ENCODE measurements at regions not wholly inside any gene's neighbourhood (a gene's known extent, or its start where the extent isn't known, plus 50 kb on each side); places are given as distances from the start of the nearest gene placed in this dataset.

DNA sequence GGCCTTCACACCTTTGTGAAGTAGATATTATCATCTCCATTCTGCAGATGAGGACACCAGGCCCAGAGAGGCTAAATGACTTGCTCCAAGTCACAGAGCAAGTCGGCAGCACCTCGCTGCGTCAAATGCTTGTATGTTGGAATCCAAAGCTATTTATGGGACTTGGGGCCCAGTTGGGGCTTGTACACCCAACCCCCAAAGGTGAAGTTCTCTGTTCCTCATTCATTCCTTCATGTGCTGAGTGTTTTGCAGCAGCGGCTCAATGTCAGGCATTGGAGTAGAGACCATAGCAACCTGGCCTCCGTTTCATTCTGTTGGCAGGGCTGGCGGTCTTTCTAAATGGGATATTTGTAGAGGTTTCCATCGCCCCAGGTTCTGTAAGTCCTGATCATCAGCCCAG, 113.4 kb upstream of the SLC25A33 start:
- H2AFZ ChIP-seq (ENCODE audit: control insufficient read depth, low read length): no peak overlapping the region
- DNase-seq (ENCODE audit: low read depth, low spot score): no peak
- no peak overlapping the region for H3K9ac ChIP-seq (ENCODE audit: control insufficient read depth, extremely low read depth, insufficient read depth, low read length)
- TF ChIP-seq EZH2 (IDR thresholded peaks at IDR 0.05; ENCODE audit: low read length): no peak
- TF ChIP-seq, protein P1, sequence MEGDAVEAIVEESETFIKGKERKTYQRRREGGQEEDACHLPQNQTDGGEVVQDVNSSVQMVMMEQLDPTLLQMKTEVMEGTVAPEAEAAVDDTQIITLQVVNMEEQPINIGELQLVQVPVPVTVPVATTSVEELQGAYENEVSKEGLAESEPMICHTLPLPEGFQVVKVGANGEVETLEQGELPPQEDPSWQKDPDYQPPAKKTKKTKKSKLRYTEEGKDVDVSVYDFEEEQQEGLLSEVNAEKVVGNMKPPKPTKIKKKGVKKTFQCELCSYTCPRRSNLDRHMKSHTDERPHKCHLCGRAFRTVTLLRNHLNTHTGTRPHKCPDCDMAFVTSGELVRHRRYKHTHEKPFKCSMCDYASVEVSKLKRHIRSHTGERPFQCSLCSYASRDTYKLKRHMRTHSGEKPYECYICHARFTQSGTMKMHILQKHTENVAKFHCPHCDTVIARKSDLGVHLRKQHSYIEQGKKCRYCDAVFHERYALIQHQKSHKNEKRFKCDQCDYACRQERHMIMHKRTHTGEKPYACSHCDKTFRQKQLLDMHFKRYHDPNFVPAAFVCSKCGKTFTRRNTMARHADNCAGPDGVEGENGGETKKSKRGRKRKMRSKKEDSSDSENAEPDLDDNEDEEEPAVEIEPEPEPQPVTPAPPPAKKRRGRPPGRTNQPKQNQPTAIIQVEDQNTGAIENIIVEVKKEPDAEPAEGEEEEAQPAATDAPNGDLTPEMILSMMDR (optimal IDR thresholded peaks at IDR 0.05 in 1 of 3, IDR thresholded peaks at IDR 0.05 in 1 of 3, conservative IDR thresholded peaks at IDR 0.05 in 1 of 3; ENCODE audit: extremely low read depth in 1 of 3, insufficient read depth in 2 of 3, low read length in 3 of 3): no peak
- no peaks in the 10 kb centered on the region for H4K20me1 ChIP-seq (ENCODE audit: control insufficient read depth, extremely low read depth, insufficient read depth, low read length)
- H3K4me3 ChIP-seq (ENCODE audit: control insufficient read depth in 2 of 3, extremely low read depth in 1 of 3, insufficient read depth in 2 of 3, low read depth in 1 of 3, low read length in 3 of 3): no peak overlapping the region
- no peak overlapping the region for H3K27ac ChIP-seq (ENCODE audit: control insufficient read depth, insufficient read depth, low read length)
- H3K9me1 ChIP-seq (ENCODE audit: control insufficient read depth, extremely low read depth, insufficient read depth, low read length): no peaks in the 10 kb centered on the region
- peaks cover 11% of the 10 kb centered on the region for H3K4me1 ChIP-seq (ENCODE audit: control insufficient read depth, extremely low read depth, insufficient read depth, low read length)
- H3K9me3 ChIP-seq (ENCODE audit: control insufficient read depth, low read depth, low read length): no peaks in the 10 kb centered on the region
- H3K79me2 ChIP-seq (ENCODE audit: control insufficient read depth, insufficient read depth, low read length): no peaks in the 10 kb centered on the region
- H3K27me3 ChIP-seq (ENCODE audit: control insufficient read depth, extremely low read depth, insufficient read depth, low read length): peaks cover 6% of the 10 kb centered on the region
- dilution Hi-C loops (cut with MboI; ENCODE audit: extremely low pct_ligation_motif_present, low sequenced_read_pairs): no loop called here
- H3K36me3 ChIP-seq (ENCODE audit: control insufficient read depth in 2 of 2, extremely low read depth in 1 of 2, insufficient read depth in 2 of 2, low read length in 2 of 2): no peaks in the 10 kb centered on the region
- FAIRE-seq: no peak
- no peak overlapping the region for H3K4me2 ChIP-seq (ENCODE audit: control insufficient read depth, extremely low read depth, insufficient read depth, low read depth, low read length)

DNA sequence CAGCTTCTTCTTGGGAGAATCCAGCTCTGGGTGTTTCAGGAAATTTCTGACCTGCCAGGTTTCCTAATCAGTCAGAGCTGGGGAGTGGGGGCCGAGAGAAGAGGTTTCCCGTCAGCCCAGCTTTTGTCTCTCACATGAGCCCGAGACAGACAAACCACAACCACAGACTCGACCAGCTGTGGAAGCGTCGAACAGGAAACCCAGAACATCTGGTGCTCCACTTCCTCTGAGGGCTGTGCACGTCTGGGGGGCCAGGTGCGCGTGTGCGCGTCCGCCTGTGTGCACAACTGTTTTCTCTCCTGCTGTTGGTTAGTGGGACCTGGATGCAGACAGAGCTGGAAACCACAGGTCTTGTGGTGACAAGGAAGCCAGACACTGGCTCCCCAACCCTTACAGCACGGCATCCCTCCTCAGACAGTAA, 113.0 kb upstream of the SLC25A33 start:
- Histone ChIP-seq H4K20me1 (ENCODE audit: control insufficient read depth, extremely low read depth, insufficient read depth, low read length) (no peaks in the 10 kb centered on the region), H3K9me3 (ENCODE audit: control insufficient read depth, low read depth, low read length) (no peaks in the 10 kb centered on the region), H2AFZ (ENCODE audit: control insufficient read depth, low read length) (no peak overlapping the region), H3K27me3 (ENCODE audit: control insufficient read depth, extremely low read depth, insufficient read depth, low read length) (peaks cover 5% of the 10 kb centered on the region), H3K4me3 (ENCODE audit: control insufficient read depth in 2 of 3, extremely low read depth in 1 of 3, insufficient read depth in 2 of 3, low read depth in 1 of 3, low read length in 3 of 3) (no peak overlapping the region), H3K9ac (ENCODE audit: control insufficient read depth, extremely low read depth, insufficient read depth, low read length) (no peak overlapping the region), H3K9me1 (ENCODE audit: control insufficient read depth, extremely low read depth, insufficient read depth, low read length) (no peaks in the 10 kb centered on the region), H3K36me3 (ENCODE audit: control insufficient read depth in 2 of 2, extremely low read depth in 1 of 2, insufficient read depth in 2 of 2, low read length in 2 of 2) (no peaks in the 10 kb centered on the region), H3K4me1 (ENCODE audit: control insufficient read depth, extremely low read depth, insufficient read depth, low read length) (peaks cover 11% of the 10 kb centered on the region), H3K79me2 (ENCODE audit: control insufficient read depth, insufficient read depth, low read length) (no peaks in the 10 kb centered on the region), H3K27ac (ENCODE audit: control insufficient read depth, insufficient read depth, low read length) (no peak overlapping the region), H3K4me2 (ENCODE audit: control insufficient read depth, extremely low read depth, insufficient read depth, low read depth, low read length) (no peak overlapping the region)
- DNase-seq (ENCODE audit: low read depth, low spot score) (no peak), FAIRE-seq (no peak)
- no peak for TF ChIP-seq EZH2 (IDR thresholded peaks at IDR 0.05; ENCODE audit: low read length)
- TF ChIP-seq, protein P1 (optimal IDR thresholded peaks at IDR 0.05 in 1 of 3, IDR thresholded peaks at IDR 0.05 in 1 of 3, conservative IDR thresholded peaks at IDR 0.05 in 1 of 3; ENCODE audit: extremely low read depth in 1 of 3, insufficient read depth in 2 of 3, low read length in 3 of 3): no peak
- dilution Hi-C loops (cut with MboI; ENCODE audit: extremely low pct_ligation_motif_present, low sequenced_read_pairs): no loop called here

Measured in keratinocyte (primary cell).